ENCODE measurements at regions not wholly inside any gene's neighbourhood (a gene's known extent, or its start where the extent isn't known, plus 50 kb on each side); places are given as distances from the start of the nearest gene placed in this dataset.
A peak's percentile ranks its signal among the peaks of the same experiment; 100 is the strongest.

- no peak for DNase-seq (ENCODE audit: low spot score)
- Histone ChIP-seq H3K4me3 (no peak overlapping the region), H3K27ac (no peak overlapping the region)
- no peak for TF ChIP-seq CTCF (IDR thresholded peaks at IDR 0.05)
Observed at GRCh38 chr3:170762064-170762463, 107.9 kb downstream of the RPL22L1 start.

GRCh38 chr3:170761103-170761502 is 108.9 kb downstream of the RPL22L1 start:
- no peak overlapping the region for H3K27ac ChIP-seq
- TF ChIP-seq CTCF (IDR thresholded peaks at IDR 0.05): no peak
- H3K4me3 ChIP-seq: no peak overlapping the region
- no peak for DNase-seq (ENCODE audit: low spot score)

- Histone ChIP-seq H3K27ac (no peak overlapping the region), H3K4me3 (no peak overlapping the region)
- TF ChIP-seq CTCF (IDR thresholded peaks at IDR 0.05): no peak
- DNase-seq (ENCODE audit: low spot score): no peak
Observed at GRCh38 chr3:170760174-170760526, 109.8 kb downstream of the RPL22L1 start.

GRCh38 chr3:170759511-170760173 is 110.4 kb downstream of the RPL22L1 start:
- no peak for TF ChIP-seq CTCF (IDR thresholded peaks at IDR 0.05)
- H3K27ac ChIP-seq: no peak overlapping the region
- no peak overlapping the region for H3K4me3 ChIP-seq
- no peak for DNase-seq (ENCODE audit: low spot score)

GRCh38 chr3:170757038-170757437 is 113.0 kb downstream of the RPL22L1 start:
- no peak overlapping the region for H3K27ac ChIP-seq
- no peak for DNase-seq (ENCODE audit: low spot score)
- no peak overlapping the region for H3K4me3 ChIP-seq
- TF ChIP-seq CTCF (IDR thresholded peaks at IDR 0.05): no peak

GRCh38 chr3:170754311-170754693 is 115.7 kb downstream of the RPL22L1 start:
- no peak for TF ChIP-seq CTCF (IDR thresholded peaks at IDR 0.05)
- Histone ChIP-seq H3K27ac (no peak overlapping the region), H3K4me3 (no peak overlapping the region)
- DNase-seq (ENCODE audit: low spot score): no peak

- no peak for TF ChIP-seq CTCF (IDR thresholded peaks at IDR 0.05)
- no peak for DNase-seq (ENCODE audit: low spot score)
- peak overlapping the region in 1 of 2 donors; percentile 4 for H3K27ac ChIP-seq
- no peak overlapping the region for H3K4me3 ChIP-seq
Observed at GRCh38 chr3:170753421-170754310, 116.3 kb downstream of the RPL22L1 start.

All from coronary artery (tissue), 2 donors.